NCI-H1417 treated with DMSO at 0.1 percent for 48 hours (cell line): ENCODE measurements at regions not wholly inside any gene's neighbourhood (a gene's known extent, or its start where the extent isn't known, plus 50 kb on each side); places are given as distances from the start of the nearest gene placed in this dataset.

ENCODE experiments used
- DNase-seq: peaks from one replicate; lab custom pipeline; 2025; lab: John Stamatoyannopoulos, UW

- no peak for DNase-seq
Observed at GRCh38 chr14:41404126-41404525, 202.6 kb upstream of the LRFN5 start.

- no peak for DNase-seq
Observed at GRCh38 chr14:41403360-41403759, 203.3 kb upstream of the LRFN5 start.

- DNase-seq: no peak
Observed at GRCh38 chr14:41397926-41398325, 208.8 kb upstream of the LRFN5 start.

- no peak for DNase-seq
Observed at GRCh38 chr14:41393512-41393911, 213.2 kb upstream of the LRFN5 start.

GRCh38 chr14:41392226-41392625 is 214.4 kb upstream of the LRFN5 start:
- DNase-seq: no peak

- DNase-seq: no peak
Observed at GRCh38 chr14:41389355-41389754, 217.3 kb upstream of the LRFN5 start.

GRCh38 chr14:41385797-41386196 is 220.9 kb upstream of the LRFN5 start:
- no peak for DNase-seq

GRCh38 chr14:41380017-41380416 is 226.7 kb upstream of the LRFN5 start:
- no peak for DNase-seq

GRCh38 chr14:41378526-41378925 is 228.2 kb upstream of the LRFN5 start:
- DNase-seq: no peak

- DNase-seq: no peak
Observed at GRCh38 chr14:41377932-41378331, 228.7 kb upstream of the LRFN5 start.

- DNase-seq: no peak
Observed at GRCh38 chr14:41374092-41374491, 232.6 kb upstream of the LRFN5 start.

GRCh38 chr14:41362139-41362538 is 244.5 kb upstream of the LRFN5 start:
- DNase-seq: no peak

- no peak for DNase-seq
Observed at GRCh38 chr14:41360126-41360525, 246.6 kb upstream of the LRFN5 start.

- no peak for DNase-seq
Observed at GRCh38 chr14:41355866-41356265, 250.8 kb upstream of the LRFN5 start.

GRCh38 chr14:41350476-41350875 is 256.2 kb upstream of the LRFN5 start:
- DNase-seq: no peak

- no peak for DNase-seq
Observed at GRCh38 chr14:41349289-41349910, 257.3 kb upstream of the LRFN5 start.

GRCh38 chr14:41343857-41344256 is 262.8 kb upstream of the LRFN5 start:
- DNase-seq: no peak

- DNase-seq: no peak
Observed at GRCh38 chr14:41313196-41313595, 293.5 kb upstream of the LRFN5 start.

- no peak for DNase-seq
Observed at GRCh38 chr14:41303506-41303905, 303.2 kb upstream of the LRFN5 start.

GRCh38 chr14:41302776-41303175 is 303.9 kb upstream of the LRFN5 start:
- DNase-seq: no peak

- no peak for DNase-seq
Observed at GRCh38 chr14:41299924-41300323, 306.8 kb upstream of the LRFN5 start.

GRCh38 chr14:41298328-41298690 is 308.4 kb upstream of the LRFN5 start:
- DNase-seq: no peak

- no peak for DNase-seq
Observed at GRCh38 chr14:41297576-41298327, 308.9 kb upstream of the LRFN5 start.

- DNase-seq: no peak
Observed at GRCh38 chr14:41295734-41296133, 310.9 kb upstream of the LRFN5 start.
